Neural progenitor cell (in vitro differentiated cells): ENCODE measurements at regions not wholly inside any gene's neighbourhood (a gene's known extent, or its start where the extent isn't known, plus 50 kb on each side); places are given as distances from the start of the nearest gene placed in this dataset.

Experiments
- CTCF ChIP-seq: fragments of 200-600 bp; sonication (generic); IDR thresholded peaks from 2 replicates; pipeline ENCODE4 v1.5.1; 2017; ENCODE audit warnings: antibody characterized with exemption, mild to moderate bottlenecking
- EZH2 ChIP-seq: fragments of 200-600 bp; sonication (generic); IDR thresholded peaks from 2 replicates; pipeline ENCODE4 v1.6.1; 2017; ENCODE audit warnings: antibody characterized with exemption, mild to moderate bottlenecking, moderate library complexity
- EZH2phosphoT487 ChIP-seq: fragments of 200-600 bp; sonication (generic); IDR thresholded peaks from 2 replicates; pipeline ENCODE4 v1.6.1; 2017; ENCODE audit warnings: antibody characterized with exemption

- TF ChIP-seq CTCF (no peak), EZH2 (no peak), EZH2phosphoT487 (no peak)
These were observed 197.9 kb downstream of the RBFOX3 start for GRCh38 chr17:79412886-79413390.
